ENCODE measurements at regions not wholly inside any gene's neighbourhood (a gene's known extent, or its start where the extent isn't known, plus 50 kb on each side); places are given as distances from the start of the nearest gene placed in this dataset.
"Not testable (repeated sequence)": the region's sequence is repeated elsewhere in the genome, so short reads cannot be mapped to it uniquely, and the experiment has no call there.

GRCh38 chrX:121457096-121457495, 409.7 kb downstream of the GLUD2 start:
- Mint-ChIP-seq H3K27ac (no peak overlapping the region), H3K36me3 (no peaks in the 10 kb centered on the region), H3K4me3 (no peak overlapping the region), H3K27me3 (no peaks in the 10 kb centered on the region), H3K4me1 (peaks cover 0 to 5% (median 0%) of the 10 kb centered on the region in 3 donors), H3K9me3 (peaks cover 0 to 16% (median 2%) of the 10 kb centered on the region in 7 donors)
- DNase-seq (no peak), ATAC-seq (ENCODE audit: low read depth in 2 of 2) (no peak)

DNA sequence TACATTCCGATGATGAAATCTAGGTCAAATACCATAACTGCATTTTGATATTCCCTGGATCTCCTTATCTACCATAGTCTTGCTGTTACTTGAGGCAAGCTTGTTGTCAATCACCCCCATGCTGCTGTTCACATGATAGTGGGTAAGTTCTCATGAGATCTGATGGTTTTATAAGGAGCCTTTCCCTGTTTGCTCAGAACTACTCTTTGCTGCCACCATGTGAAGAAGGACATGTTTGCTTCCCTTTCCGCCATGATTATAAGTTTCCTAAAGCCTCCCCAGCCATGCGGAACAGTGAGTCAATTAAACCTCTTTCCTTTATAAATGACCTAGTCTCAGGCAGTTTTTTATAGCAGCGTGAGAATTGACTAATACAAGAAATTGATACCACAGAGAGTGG, 432.0 kb downstream of the GLUD2 start:
- H3K27ac Mint-ChIP-seq = no peak overlapping the region
- no peaks in the 10 kb centered on the region for H3K4me1 Mint-ChIP-seq
- H3K9me3 Mint-ChIP-seq = peaks cover 0 to 12% (median 8%) of the 10 kb centered on the region in 7 donors
- DNase-seq (no peak), ATAC-seq (ENCODE audit: low read depth in 2 of 2) (no peak)
- no peaks in the 10 kb centered on the region for H3K27me3 Mint-ChIP-seq
- H3K4me3 Mint-ChIP-seq = no peak overlapping the region
- no peaks in the 10 kb centered on the region for H3K36me3 Mint-ChIP-seq

GRCh38 chrX:121496966-121497365, 449.6 kb downstream of the GLUD2 start:
- ATAC-seq (ENCODE audit: low read depth in 2 of 2) = no peak
- H3K4me1 Mint-ChIP-seq = no peaks in the 10 kb centered on the region
- no peak overlapping the region for H3K27ac Mint-ChIP-seq
- DNase-seq = no peak
- H3K4me3 Mint-ChIP-seq = no peak overlapping the region
- peaks cover 0 to 9% (median 0%) of the 10 kb centered on the region in 7 donors for H3K9me3 Mint-ChIP-seq
- no peaks in the 10 kb centered on the region for H3K36me3 Mint-ChIP-seq
- H3K27me3 Mint-ChIP-seq = no peaks in the 10 kb centered on the region

GRCh38 chrX:121504153-121504552, 456.7 kb downstream of the GLUD2 start:
- H3K4me3 Mint-ChIP-seq = no peak overlapping the region
- no peaks in the 10 kb centered on the region for H3K27me3 Mint-ChIP-seq
- no peaks in the 10 kb centered on the region for H3K36me3 Mint-ChIP-seq
- H3K27ac Mint-ChIP-seq = no peak overlapping the region
- no peak for ATAC-seq (ENCODE audit: low read depth in 2 of 2)
- DNase-seq = no peak
- H3K9me3 Mint-ChIP-seq = no peaks in the 10 kb centered on the region
- no peaks in the 10 kb centered on the region for H3K4me1 Mint-ChIP-seq

- Mint-ChIP-seq H3K9me3 (peaks cover 0 to 10% (median 4%) of the 10 kb centered on the region in 7 donors), H3K4me3 (no peak overlapping the region), H3K27ac (no peak overlapping the region), H3K4me1 (no peaks in the 10 kb centered on the region), H3K36me3 (no peaks in the 10 kb centered on the region), H3K27me3 (no peaks in the 10 kb centered on the region)
- DNase-seq (no peak), ATAC-seq (ENCODE audit: low read depth in 2 of 2) (no peak)
Measured at GRCh38 chrX:121546317-121546716, 498.9 kb downstream of the GLUD2 start.

- DNase-seq (no peak), ATAC-seq (ENCODE audit: low read depth in 2 of 2) (no peak)
- Mint-ChIP-seq H3K4me3 (no peak overlapping the region), H3K27me3 (no peaks in the 10 kb centered on the region), H3K4me1 (no peaks in the 10 kb centered on the region), H3K36me3 (no peaks in the 10 kb centered on the region), H3K27ac (no peak overlapping the region), H3K9me3 (no peaks in the 10 kb centered on the region)
Measured at GRCh38 chrX:121558886-121559285, 511.5 kb downstream of the GLUD2 start.

- no peaks in the 10 kb centered on the region for H3K36me3 Mint-ChIP-seq
- H3K4me3 Mint-ChIP-seq = no peak overlapping the region
- H3K27ac Mint-ChIP-seq = no peak overlapping the region
- DNase-seq (no peak), ATAC-seq (ENCODE audit: low read depth in 2 of 2) (no peak)
- H3K9me3 Mint-ChIP-seq = peaks cover 0 to 6% (median 0%) of the 10 kb centered on the region in 7 donors
- H3K27me3 Mint-ChIP-seq = no peaks in the 10 kb centered on the region
- no peaks in the 10 kb centered on the region for H3K4me1 Mint-ChIP-seq
Measured at GRCh38 chrX:121562616-121563015, 515.2 kb downstream of the GLUD2 start.

- H3K4me3 Mint-ChIP-seq = no peak overlapping the region
- no peak overlapping the region for H3K27ac Mint-ChIP-seq
- peaks cover 0 to 21% (median 8%) of the 10 kb centered on the region in 7 donors for H3K9me3 Mint-ChIP-seq
- H3K4me1 Mint-ChIP-seq = no peaks in the 10 kb centered on the region
- DNase-seq (no peak), ATAC-seq (ENCODE audit: low read depth in 2 of 2) (no peak)
- H3K27me3 Mint-ChIP-seq = no peaks in the 10 kb centered on the region
- H3K36me3 Mint-ChIP-seq = no peaks in the 10 kb centered on the region
Measured at GRCh38 chrX:121569609-121570008, 522.2 kb downstream of the GLUD2 start.

DNA sequence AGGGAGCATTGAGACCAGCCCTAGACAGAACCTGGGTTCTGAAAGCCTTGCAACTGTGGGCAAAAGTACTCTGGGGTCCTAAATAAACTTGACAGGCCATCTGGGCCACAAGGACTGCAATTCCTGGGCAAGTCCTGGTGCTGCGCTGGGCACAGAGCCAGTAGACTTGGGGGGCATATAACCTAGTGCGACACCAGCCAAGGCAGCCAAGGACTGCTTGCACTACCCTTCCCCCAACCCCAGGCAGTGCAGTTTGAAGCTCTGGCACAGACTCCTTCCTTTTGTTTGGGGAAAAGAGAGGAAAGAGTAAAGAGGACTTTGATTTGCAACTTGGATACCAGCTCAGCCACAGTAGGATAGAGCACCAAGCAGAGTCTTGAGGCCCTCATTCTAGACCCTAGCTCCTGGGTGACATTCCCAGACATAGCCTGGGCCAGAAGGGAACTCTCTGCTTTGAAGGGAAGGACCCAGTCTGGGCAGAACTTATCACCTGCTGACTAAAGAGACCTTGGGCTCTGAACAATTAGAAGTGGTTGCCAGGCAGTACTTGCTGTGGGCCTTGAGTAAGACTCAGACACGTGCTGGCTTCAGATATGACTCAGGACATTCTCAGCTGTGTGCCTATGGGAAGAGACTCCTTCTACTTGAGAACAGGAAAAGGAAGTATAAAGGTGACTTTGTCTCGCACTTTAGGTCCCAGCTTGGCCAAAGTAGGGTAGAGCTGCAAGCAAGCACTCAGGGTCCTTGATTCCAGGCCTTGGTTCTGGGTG, 522.8 kb downstream of the GLUD2 start:
- Mint-ChIP-seq H3K4me1 (no peaks in the 10 kb centered on the region), H3K36me3 (no peaks in the 10 kb centered on the region), H3K9me3 (peaks cover 0 to 21% (median 8%) of the 10 kb centered on the region in 7 donors), H3K27me3 (no peaks in the 10 kb centered on the region), H3K27ac (no peak overlapping the region), H3K4me3 (no peak overlapping the region)
- ATAC-seq (ENCODE audit: low read depth in 2 of 2) = no peak
- no peak for DNase-seq

DNA sequence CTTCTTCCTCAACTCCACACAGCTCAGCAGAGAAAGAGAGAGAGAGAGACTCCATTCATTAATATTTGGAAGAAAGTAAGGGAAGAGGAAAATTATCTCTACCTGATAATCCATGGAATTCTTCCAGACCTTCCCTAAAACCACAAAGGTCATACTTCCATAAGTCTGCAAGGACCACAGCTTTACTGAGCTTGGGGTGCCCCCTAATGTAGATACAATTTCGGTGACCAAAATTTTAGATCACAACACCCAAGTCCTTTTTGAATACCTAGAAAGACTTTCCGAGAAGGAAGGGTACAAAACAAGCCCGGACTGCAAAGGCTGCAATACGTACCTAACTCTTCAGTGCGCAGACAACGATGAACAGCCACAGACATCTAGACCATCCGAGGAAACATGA, 523.9 kb downstream of the GLUD2 start:
- DNase-seq (no peak), ATAC-seq (ENCODE audit: low read depth in 2 of 2) (no peak)
- H3K27ac Mint-ChIP-seq = no peak overlapping the region
- H3K36me3 Mint-ChIP-seq = no peaks in the 10 kb centered on the region
- no peak overlapping the region for H3K4me3 Mint-ChIP-seq
- peaks cover 0 to 21% (median 8%) of the 10 kb centered on the region in 7 donors for H3K9me3 Mint-ChIP-seq
- H3K27me3 Mint-ChIP-seq = no peaks in the 10 kb centered on the region
- H3K4me1 Mint-ChIP-seq = no peaks in the 10 kb centered on the region

DNA sequence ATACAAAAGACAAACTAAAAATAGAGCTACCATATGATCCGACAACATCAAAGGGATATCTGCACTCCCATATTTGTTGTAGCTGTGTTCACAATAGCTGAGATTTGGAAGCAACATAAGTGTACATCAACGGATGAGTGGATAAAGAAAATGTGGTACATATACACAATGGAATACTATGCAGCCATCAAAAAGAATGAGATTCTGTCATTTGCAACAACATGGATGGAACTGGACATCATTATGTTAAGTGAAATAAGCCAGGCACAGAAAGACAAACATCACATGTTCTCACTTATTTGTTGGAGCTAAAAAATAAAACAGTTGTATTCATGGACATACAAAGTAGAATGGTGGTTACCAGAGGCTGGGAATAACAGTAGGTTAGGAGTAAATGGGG, 527.0 kb downstream of the GLUD2 start:
- not testable (repeated sequence) for H3K4me1 Mint-ChIP-seq; H3K27me3 Mint-ChIP-seq; H3K4me3 Mint-ChIP-seq; DNase-seq; H3K27ac Mint-ChIP-seq; ATAC-seq (ENCODE audit: low read depth in 2 of 2); H3K36me3 Mint-ChIP-seq
- H3K9me3 Mint-ChIP-seq = peaks cover 0 to 15% (median 8%) of the 10 kb centered on the region in 7 donors

GRCh38 chrX:121579016-121579760, 531.8 kb downstream of the GLUD2 start:
- no peak for ATAC-seq (ENCODE audit: low read depth in 2 of 2)
- Mint-ChIP-seq H3K4me3 (no peak overlapping the region), H3K27me3 (no peaks in the 10 kb centered on the region), H3K27ac (no peak overlapping the region), H3K36me3 (no peaks in the 10 kb centered on the region), H3K4me1 (no peaks in the 10 kb centered on the region), H3K9me3 (peaks cover 0 to 3% (median under 1%) of the 10 kb centered on the region in 7 donors)
- no peak for DNase-seq

DNA sequence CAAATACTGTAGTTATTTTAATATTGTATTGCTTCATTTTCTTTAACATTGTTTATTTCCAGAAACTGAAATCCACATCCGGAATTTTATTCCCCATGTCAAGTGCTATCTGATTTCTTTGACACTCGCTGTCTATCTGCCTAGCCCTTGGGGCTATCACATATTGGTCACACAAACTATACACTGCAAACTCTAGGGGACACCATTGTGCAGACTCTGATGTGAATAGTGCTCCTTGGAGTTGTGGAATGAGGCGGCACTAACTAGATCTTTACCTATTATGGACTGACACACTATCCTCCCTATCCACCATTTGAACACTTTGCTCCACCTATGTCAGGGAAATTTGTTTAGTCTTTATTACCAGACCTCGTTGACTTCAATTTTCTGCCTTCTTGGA, 534.5 kb downstream of the GLUD2 start:
- Mint-ChIP-seq H3K4me1 (no peaks in the 10 kb centered on the region), H3K27me3 (no peaks in the 10 kb centered on the region), H3K36me3 (no peaks in the 10 kb centered on the region), H3K4me3 (no peak overlapping the region), H3K27ac (no peak overlapping the region), H3K9me3 (peaks cover 0 to 2% (median 0%) of the 10 kb centered on the region in 7 donors)
- DNase-seq = no peak
- no peak for ATAC-seq (ENCODE audit: low read depth in 2 of 2)

DNA sequence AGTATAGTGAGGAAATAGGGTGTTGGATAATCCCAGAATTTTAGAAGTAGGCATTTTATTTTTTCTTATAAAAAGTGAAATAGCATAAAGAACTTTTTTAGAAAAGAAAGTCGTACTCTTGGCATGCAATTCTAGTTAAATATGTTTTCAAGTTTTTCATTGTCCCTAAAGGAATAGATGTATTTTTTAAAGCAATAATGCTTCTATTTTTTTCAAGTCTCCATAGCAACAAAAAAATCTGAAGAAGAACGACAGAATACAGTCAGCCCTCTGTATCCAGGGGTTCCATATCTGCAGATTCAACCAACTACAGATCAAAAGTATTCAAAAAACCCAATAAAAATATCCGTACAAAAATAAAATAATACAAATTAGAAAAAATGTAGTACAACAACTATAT, 538.2 kb downstream of the GLUD2 start:
- no peak overlapping the region for H3K27ac Mint-ChIP-seq

More for the DNA sequence above, 538.2 kb downstream of the GLUD2 start:
- no peaks in the 10 kb centered on the region for H3K27me3 Mint-ChIP-seq
- DNase-seq (no peak), ATAC-seq (ENCODE audit: low read depth in 2 of 2) (no peak)
- no peak overlapping the region for H3K4me3 Mint-ChIP-seq
- H3K36me3 Mint-ChIP-seq = no peaks in the 10 kb centered on the region
- peaks cover 0 to 4% (median 0%) of the 10 kb centered on the region in 7 donors for H3K9me3 Mint-ChIP-seq
- H3K4me1 Mint-ChIP-seq = no peaks in the 10 kb centered on the region

Data from naive B cell (primary cell).